ENCODE measurements at regions not wholly inside any gene's neighbourhood (a gene's known extent, or its start where the extent isn't known, plus 50 kb on each side); places are given as distances from the start of the nearest gene placed in this dataset.
A peak's percentile ranks its signal among the peaks of the same experiment; 100 is the strongest.
"Not testable (repeated sequence)": the region's sequence is repeated elsewhere in the genome, so short reads cannot be mapped to it uniquely, and the experiment has no call there.

DNA sequence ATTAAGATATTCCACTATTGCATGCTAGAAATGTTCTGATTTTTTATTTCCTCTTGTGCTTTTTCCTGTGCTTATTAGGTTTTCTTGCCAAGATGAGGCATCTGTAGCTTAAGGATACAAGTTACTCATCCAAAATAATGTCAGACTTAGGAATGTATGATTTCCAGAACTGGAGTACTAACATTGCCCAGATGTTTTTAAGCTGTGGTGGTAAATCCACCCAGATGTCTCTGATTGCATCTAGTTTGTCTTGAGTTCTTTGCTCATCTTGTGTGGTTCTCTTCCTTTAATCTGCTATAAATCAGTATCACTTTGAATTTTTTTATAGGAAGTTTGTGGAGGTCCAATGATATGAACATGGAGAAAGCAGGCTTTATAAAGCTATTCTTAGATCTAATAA, 337.5 kb upstream of the ZNF608 start:
- peak; percentile 81 for DNase-seq (ENCODE audit: low spot score)

DNA sequence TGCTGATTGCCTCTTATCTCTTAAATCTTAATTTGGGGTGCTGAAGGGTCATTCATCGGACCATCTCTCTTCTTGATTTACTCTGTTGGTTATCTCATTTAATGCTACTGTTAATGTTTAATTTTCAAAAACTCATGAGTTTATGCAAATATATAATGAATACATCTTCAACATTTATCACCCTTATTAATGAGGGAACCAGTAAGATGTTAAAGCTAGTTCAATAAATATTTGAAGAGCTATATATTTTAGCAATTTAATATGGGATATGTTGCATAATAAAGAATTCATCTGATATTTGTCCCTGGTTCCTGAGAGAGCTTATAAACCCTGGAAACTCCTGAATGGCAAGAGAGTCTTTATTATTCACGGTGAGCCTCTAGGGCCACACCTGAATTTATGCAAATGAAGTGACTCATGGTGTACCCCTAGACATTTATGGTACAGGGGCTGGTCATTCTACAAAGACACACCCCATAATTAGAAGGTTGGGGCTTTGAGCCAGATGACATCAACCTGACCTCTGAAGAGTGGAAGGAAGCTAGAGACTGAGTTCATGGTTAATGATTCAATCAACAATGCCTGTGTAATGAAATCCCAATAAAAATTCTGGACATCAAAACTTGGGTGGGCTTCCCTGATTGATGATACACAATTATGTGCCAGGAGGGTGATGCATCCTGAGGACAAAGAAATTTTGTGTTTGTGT, 339.5 kb upstream of the ZNF608 start:
- no peak for DNase-seq (ENCODE audit: low spot score)

DNA sequence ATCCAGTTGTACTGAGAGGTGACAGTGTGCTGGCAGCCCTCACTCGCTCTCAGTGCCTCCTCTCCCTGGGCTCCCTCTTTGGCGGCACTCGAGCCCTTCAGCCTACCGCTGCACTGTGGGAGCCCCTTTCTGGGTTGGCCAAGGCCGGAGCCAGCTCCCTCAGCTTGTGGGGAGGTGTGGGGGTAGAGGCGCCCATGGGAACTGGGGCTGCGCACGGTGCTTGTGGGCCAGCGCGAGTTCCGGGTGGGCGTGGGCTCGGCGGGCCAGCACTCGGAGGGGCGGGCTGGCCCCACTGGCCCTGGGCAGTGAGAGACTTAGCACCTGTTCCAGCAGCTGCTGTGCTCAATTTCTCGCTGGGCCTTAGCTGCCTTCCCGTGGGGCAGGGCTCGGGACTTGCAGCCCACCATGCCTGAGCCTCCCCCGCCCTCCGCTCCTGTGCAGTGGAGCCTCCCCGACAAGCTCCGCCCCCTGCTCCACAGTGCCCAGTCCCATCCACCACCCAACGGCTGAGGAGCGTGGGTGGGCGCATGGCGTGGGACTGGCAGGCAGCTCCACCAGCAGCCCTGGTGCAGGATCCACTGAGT, 342.2 kb upstream of the ZNF608 start:
- DNase-seq (ENCODE audit: low spot score): no peak

DNA sequence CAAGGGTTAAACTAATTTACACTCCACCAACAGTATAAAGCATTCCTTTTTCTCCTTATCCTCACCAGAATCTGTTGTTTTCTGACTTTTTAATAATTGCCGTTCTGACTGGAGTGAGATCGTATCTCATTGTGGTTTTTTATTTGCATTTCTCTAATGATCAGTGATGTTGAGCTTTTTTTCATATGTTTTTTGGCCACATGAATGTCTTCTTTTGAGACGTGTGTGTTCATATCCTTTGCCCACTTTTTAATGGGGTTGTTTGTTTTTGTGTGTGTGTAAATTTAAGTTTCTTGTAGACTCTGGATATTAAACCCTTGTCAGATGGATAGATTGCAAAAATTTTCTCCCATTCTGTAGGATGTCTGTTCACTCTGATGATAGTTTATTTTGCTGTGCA, 345.7 kb upstream of the ZNF608 start:
- not testable (repeated sequence) for DNase-seq (ENCODE audit: low spot score)

DNA sequence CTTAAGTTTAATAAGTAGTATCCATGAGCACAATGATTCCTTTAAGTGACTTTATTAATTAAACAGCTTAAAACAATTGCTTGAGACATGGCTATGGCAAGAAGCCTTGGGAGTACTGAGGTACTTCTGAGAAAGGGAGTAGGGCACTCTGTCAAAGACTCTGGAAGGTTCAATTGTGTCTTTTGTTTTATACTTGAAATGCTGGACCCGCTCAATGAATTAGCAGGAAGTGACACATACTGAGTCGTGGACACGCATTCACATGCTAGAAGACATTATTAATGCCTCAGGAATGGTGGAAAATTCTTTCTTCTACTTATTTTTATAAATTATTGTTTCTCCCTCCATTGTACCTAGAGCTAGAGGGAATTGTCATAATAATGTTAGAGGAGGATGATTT, 347.3 kb upstream of the ZNF608 start:
- DNase-seq (ENCODE audit: low spot score): peak; percentile 74

DNA sequence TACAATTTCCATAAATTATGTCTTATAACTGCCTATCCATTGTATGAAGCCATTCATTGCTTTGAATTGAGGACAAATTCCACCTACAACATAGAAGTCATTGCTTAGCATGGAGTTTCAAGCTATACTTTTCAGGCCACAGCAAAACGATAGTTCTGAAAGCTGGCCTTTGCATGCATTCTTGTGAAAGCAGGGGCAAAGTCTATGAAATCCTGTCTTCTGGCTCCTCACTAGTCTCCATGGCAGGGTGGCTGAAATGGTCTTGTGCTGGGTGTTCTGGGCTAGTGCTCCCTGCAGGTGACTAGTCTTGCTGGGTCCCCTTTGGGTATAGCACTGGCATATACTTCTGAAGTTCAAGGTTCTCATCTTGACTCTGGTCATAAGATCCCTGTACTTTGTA, 353.9 kb upstream of the ZNF608 start:
- DNase-seq (ENCODE audit: low spot score): no peak

DNA sequence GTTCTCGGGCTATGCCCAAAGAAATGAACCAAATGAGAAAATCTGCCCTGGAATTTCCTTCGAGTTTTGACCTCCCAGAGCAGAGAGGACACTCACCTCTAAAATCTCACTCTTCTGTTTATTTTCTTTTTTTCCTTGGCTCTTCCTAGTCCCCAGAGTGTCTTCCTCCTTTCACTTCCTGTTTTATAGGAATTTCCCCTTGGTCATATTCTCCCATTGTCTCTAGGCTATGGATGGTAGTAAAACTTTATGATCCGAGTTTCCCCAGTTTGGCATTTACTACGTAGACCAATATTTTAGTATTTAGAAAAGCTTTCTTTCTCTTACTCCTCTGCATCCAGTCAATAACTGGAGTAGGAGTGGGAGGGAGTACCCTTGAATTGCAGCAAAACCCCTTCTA, 354.5 kb upstream of the ZNF608 start:
- no peak for DNase-seq (ENCODE audit: low spot score)

DNA sequence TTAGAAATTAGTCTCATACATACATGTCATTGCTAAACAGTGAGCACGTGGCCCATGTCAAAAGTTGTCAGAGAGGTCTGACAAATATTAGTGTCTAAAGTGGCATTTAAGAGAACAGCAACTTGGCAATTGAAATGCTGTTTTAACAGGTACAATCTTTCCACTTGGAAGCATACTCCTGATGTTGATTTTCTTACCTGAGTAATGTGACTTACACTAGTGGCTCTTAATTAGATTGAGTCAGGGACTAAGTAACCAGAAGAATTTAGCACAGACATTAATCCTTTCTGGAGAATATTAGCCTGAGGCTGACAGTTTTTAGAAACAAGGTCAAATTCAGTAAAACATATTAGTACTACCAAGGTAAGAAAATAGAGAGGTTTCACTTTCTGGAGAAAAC, 357.0 kb upstream of the ZNF608 start:
- DNase-seq (ENCODE audit: low spot score): no peak

DNA sequence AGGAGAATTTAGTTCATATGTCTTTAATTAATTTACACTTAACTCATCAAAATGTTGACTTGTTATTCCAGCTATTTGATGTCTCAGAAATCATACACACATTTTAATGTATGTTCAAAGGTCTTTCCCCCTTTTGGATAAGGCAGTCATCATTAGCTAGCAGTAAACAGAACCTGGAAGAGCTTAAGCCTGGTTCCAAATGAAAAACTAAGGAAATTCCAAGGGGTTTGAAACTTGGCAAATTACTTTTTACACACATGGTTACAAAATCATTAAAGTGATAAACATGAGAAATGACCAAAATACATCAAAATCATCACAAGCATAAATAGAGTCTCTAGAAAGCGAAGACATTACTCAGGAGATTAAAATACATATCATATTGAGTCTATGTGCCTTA, 359.8 kb upstream of the ZNF608 start:
- no peak for DNase-seq (ENCODE audit: low spot score)

DNA sequence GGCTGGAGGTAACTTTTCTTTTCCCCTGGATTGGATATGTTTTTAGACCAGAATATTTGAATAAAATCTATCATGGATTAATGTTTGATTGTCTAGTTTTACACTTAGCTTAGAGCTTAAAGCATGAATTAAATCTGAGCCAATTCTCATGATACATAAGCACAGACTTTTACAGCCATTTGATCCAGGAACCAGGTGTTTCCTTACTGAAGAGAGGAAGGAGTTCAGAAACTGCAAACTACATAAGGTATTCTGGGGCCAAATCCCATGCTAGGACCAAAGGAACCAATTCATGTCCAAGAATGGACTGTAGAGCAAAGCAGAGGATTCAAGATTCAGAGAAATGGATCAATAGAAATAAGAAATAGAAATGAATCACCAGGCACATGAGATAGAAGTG, 360.4 kb upstream of the ZNF608 start:
- no peak for DNase-seq (ENCODE audit: low spot score)

DNA sequence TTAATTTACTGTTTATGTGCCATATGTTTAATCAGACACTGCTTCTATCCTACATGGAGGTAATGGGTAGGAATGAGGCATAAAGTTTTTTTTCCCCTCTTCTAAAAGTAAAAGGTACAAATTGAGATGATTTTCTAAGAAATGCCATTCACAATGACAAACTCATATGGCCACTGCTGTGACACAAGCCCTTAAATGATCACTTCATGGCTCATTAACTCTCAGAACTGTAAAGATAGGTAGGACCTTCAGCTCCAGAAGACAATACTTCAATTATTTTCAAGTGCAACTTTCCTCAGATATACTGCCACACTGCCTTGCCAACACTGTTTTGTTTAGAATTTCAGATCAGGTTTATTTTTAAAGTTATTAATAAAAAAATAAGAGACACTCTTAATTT, 362.9 kb upstream of the ZNF608 start:
- DNase-seq (ENCODE audit: low spot score): no peak

DNA sequence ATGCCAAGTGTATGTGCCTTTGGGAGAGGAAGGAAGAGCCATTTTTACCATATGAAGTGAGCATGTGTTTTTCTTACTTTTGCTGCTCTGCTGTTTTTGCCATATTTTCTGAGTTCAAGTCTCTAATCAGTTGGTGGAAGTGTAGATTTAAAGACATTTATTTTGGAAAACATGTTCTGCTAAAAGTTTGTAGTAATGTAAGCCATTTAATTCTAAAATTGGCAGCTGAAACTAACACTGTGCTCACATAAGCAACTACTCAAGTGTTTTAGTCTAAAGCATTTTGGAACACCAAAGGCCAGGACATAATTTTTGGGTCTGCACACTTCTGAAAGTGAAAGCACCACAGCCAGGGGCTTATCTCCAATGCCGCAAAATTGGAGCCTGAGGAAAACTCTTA, 363.4 kb upstream of the ZNF608 start:
- DNase-seq (ENCODE audit: low spot score): no peak

DNA sequence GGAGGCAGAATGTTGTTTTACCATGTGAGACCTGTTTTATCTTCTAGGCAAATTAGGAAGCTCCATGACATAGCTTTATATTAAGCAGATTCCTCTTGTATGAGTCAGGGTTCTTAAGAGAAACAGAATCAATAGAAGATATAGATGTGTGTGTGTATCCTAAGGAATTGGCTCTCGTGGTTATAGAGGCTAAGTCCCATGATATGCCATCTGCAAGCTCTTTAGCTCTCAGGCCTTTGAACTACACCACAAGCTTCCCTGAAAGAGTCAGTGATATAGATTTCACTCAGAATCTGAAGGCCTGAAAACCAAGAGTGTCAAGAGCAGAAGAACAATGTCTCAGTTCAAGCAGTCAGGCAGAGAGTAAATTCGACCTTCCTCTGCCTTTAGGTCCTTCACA, 365.8 kb upstream of the ZNF608 start:
- DNase-seq (ENCODE audit: low spot score): no peak

DNA sequence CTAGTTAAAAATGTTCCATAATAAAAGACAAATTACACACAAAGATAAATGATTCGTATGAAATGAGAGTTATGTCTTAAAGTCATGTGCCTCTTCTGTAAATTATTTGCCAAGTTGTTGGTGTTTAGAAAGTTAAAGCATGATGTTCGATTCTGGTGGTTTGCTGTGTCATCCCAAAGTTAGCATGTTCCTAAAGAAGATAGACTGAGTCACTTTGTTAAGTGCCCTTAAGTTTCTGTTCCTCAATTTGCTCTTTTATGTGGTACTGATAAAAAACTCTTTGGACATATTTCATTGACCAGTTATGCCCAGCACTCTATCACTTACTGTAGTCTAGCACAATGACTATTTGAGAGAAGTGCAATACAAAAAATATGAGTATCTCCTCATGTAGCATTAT, 366.9 kb upstream of the ZNF608 start:
- DNase-seq (ENCODE audit: low spot score): no peak

DNA sequence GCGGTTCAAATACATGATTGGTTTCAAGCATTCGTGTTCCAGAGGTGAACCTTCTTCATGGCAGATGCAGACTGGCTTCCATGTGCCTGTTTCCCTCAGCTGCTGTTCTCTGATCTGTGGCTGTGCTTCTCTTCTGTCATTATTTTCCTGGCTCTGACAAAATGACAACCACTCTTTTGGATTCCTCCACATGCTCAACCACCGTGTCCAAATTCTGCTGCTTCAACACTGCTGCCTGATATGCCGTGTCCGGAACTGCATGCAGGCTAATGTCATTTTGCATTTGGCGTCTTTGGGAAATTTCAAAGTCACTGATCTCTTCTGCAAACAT, 368.7 kb upstream of the ZNF608 start:
- DNase-seq (ENCODE audit: low spot score): no peak

DNA sequence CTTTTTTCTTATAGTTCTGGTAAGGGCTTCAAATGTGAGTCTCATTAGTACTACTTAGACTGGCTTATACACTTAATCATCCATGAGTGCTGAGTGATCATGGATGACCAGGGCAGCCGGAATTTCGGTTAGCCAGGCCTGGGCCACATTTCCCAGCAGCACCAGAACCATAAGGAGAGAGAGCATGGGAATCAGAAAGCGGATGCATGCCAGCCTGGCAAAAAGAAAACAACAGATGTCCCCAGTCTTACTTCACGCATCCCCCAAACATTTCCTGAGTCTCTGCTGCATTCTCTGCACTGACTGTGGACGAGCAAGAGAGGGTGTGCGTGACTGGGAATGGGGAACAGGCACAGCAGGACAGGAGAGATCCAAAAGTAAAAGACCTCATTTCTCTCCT, 371.1 kb upstream of the ZNF608 start:
- no peak for DNase-seq (ENCODE audit: low spot score)

DNA sequence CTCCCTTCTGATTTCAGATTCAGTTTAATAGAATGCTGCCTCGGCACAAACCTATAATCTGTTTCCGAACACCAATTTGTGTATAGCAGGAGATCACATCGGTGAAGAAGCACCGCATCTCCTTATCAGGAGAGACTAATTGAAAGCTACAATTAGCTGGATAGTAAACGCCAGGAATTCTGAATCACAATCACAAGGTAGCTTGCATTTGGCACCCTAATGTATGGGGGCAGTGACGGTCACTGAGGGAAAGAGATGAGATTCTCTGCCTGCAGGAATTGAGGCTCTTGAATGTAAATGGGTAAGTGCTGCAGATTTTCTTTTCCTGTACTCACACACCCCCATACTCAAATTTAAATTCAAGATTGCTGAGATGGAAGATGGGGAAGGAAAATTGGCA, 373.6 kb upstream of the ZNF608 start:
- DNase-seq (ENCODE audit: low spot score): no peak

DNA sequence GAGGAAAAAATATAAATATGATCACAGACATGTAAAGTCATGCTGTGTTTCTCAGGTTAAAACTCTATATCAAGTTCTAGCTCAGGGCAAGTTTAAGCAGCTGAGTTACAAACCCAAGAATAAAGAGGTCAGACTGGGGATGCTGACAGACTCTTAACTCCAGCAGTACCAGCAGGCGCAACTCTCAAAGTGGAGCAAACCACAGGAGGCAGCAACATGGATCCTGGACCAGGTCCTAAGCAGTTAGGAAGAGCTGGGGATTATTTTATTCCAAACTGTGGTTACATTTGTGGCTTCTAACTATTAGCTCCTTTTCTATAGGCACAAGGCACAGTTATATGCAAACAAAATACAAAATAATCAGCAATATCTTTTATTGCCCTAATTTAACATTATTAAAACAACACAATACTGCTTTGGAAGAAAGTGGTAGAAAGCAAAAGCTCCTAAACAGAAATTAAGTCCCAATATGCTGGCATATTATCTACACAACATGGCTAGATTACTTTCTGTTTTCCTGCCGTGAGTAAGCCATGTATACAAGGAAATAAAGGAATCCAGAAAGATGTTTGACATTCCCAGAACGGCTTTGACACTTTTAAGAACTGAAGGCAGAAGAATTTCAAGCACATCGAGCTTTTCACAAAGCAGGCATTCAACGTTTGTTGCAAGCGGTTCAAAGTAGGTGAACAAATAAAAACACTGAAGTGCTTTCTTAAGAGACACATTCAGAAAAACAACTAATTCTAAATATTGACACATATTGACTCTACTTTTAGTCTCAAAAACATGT, 378.8 kb upstream of the ZNF608 start:
- DNase-seq (ENCODE audit: low spot score): no peak

DNA sequence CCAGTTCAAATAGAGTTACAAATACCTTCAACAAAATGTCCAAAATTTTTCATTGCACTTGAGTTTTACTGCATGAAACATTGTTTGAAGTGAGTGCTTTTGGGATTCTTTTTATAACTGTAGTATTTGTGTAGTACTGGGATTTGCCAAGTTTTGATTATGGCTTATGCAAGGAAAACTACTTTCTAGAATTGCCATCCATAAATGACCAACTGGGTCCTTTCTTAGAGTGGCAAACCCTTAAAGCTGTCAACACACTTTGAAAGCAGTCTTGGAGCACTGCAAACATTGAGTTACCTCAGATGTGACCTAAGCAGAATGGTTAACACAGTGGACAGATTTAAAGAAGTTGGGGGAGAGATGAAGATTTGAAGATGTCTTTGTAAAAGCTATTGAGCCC, 379.6 kb upstream of the ZNF608 start:
- no peak for DNase-seq (ENCODE audit: low spot score)

DNA sequence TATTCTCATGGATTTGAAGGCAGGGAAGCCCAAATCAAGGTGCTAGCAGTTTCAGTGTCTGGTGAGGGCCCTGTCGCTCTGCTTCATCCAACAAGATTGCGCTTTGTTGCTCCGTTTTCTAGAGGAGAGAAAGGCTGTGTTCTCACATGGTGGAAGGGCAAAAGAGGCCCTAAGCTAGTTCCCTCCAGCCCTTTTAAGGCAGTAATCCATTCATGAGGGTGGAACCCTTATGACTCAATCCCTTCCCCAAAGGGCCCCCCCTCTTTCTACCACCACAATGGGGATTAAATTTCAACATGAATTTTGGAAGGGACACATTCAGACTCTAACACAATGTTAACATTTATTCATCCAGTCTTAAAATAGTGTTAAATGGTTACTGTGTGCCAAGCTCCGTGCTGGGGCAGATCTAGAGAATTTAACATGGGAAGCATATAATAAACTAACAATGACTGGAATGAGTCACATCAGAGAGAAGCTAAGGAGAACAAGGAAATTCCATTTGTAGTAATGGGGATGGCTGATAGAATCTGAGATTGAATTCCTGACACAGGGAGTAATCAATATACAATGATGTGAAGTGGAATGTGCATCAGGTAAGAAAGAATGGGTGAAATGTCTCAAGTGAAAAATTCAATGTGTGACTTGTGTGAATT, 382.8 kb upstream of the ZNF608 start:
- DNase-seq (ENCODE audit: low spot score): no peak

DNA sequence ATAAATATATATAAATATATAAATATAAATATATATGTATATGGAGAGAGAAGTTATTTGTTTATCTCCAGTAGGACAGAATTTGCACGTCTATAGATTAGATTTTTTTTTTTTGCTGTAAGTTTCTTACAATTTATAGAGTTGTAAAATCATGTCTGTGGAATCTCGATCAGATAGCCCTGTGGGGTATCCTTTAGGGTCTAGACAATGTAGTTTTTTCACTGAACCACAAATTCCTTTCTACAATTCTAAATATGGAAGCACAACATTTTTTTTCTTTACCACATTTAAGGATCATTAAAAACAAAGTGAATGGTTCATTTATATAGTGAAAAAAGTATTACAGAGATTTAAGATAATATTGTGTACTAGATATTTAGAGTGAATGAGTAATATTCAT, 384.2 kb upstream of the ZNF608 start:
- DNase-seq (ENCODE audit: low spot score): no peak

DNA sequence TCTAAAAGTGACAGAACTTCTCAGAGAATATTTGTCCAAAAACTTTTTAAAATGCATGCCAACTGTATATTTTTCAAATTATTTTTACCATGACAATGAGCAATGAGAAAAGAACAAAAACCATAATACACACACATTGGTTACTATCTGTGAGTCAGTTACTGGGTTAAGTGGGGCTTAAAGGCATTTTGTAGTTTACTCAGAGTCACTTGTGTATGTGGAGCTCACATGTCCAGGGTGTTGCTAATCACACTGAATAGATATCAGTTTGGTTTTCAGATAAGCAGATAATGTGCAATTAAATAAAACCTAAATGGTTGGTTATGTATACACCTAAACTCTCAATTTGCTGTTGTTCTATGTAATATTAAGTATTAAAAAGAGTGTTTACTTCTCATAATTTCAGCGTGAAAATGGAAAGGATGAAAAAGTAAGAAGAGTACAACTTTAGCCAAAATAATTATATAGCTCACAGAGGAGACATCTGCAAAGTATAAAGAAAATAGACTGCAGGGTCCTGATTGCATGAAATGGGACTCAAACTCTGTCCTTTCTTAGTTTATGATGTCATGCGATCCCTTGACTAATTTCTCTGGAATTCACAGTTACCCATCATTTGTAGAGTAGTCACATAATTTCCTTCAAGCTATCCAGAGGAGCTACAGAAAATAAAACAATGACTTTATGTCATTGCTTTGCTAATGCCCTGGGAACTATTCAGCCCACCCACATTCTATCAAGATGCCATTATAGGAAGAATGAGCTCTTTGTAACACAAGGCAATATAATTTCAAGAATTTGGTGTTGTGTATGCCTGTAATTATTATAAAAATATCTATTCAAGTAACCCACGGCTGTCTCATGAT, 388.0 kb upstream of the ZNF608 start:
- DNase-seq (ENCODE audit: low spot score): peak; percentile 30

Data from GM03348 (cell line).